ENCODE measurements at regions not wholly inside any gene's neighbourhood (a gene's known extent, or its start where the extent isn't known, plus 50 kb on each side); places are given as distances from the start of the nearest gene placed in this dataset.

GRCh38 chr10:8810677-8811076, 756.2 kb downstream of the GATA3 start:
- H2AFZ ChIP-seq (replicated peaks) = no peak overlapping the region

GRCh38 chr10:8811201-8811600, 756.7 kb downstream of the GATA3 start:
- Mint-ChIP-seq H3K27me3 (ENCODE audit: insufficient read depth, low read depth) (no peaks in the 10 kb centered on the region), H3K4me3 (no peak overlapping the region), H3K27ac (no peak overlapping the region), H3K9me3 (peaks cover 2% of the 10 kb centered on the region), H3K4me1 (peaks cover under 1% of the 10 kb centered on the region), H3K36me3 (no peaks in the 10 kb centered on the region)
- H3F3A ChIP-seq (ENCODE audit: low read depth) = no peaks in the 10 kb centered on the region
- H2AFZ ChIP-seq (replicated peaks) = no peak overlapping the region
- TF ChIP-seq EZH2phosphoT487 (IDR thresholded peaks at IDR 0.05) = no peak
- TF ChIP-seq EZH2 (IDR thresholded peaks at IDR 0.05) = no peak
- TF ChIP-seq CTCF (IDR thresholded peaks at IDR 0.05) = no peak
- H3K4me1 ChIP-seq = no peaks in the 10 kb centered on the region
- DNase-seq (ENCODE audit: low spot score) = no peak
- H3K9ac ChIP-seq = no peak overlapping the region
- H3K27me3 ChIP-seq = no peaks in the 10 kb centered on the region
- no peaks in the 10 kb centered on the region for H4K20me1 ChIP-seq (ENCODE audit: low read depth)
- no peak overlapping the region for H3K4me2 ChIP-seq
- no peaks in the 10 kb centered on the region for H3K36me3 ChIP-seq
- no peak overlapping the region for H3K27ac ChIP-seq
- H3K4me3 ChIP-seq = no peak overlapping the region
- H3K9me3 ChIP-seq (ENCODE audit: low read depth) = no peaks in the 10 kb centered on the region
- no peaks in the 10 kb centered on the region for H3K79me2 ChIP-seq (ENCODE audit: low read depth)

More at GRCh38 chr10:8810677-8811076, 756.2 kb downstream of the GATA3 start:
- Histone ChIP-seq H3K79me2 (ENCODE audit: low read depth) (no peaks in the 10 kb centered on the region), H3K4me3 (no peak overlapping the region), H3K4me2 (no peak overlapping the region), H3K27me3 (no peaks in the 10 kb centered on the region), H3F3A (ENCODE audit: low read depth) (no peaks in the 10 kb centered on the region), H3K9me3 (ENCODE audit: low read depth) (no peaks in the 10 kb centered on the region), H4K20me1 (ENCODE audit: low read depth) (no peaks in the 10 kb centered on the region), H3K27ac (no peak overlapping the region), H3K36me3 (no peaks in the 10 kb centered on the region), H3K4me1 (no peaks in the 10 kb centered on the region), H3K9ac (no peak overlapping the region)
- Mint-ChIP-seq H3K4me3 (no peak overlapping the region), H3K27ac (no peak overlapping the region), H3K4me1 (no peaks in the 10 kb centered on the region), H3K9me3 (peaks cover 8% of the 10 kb centered on the region), H3K27me3 (ENCODE audit: insufficient read depth, low read depth) (no peaks in the 10 kb centered on the region), H3K36me3 (no peaks in the 10 kb centered on the region)
- TF ChIP-seq CTCF (IDR thresholded peaks at IDR 0.05) = no peak
- no peak for TF ChIP-seq EZH2 (IDR thresholded peaks at IDR 0.05)
- TF ChIP-seq EZH2phosphoT487 (IDR thresholded peaks at IDR 0.05) = no peak
- DNase-seq (ENCODE audit: low spot score) = no peak

- no peak for DNase-seq (ENCODE audit: low spot score)
- no peak overlapping the region for H3K27ac Mint-ChIP-seq
- H3K4me1 Mint-ChIP-seq = peaks cover 4% of the 10 kb centered on the region
- Histone ChIP-seq H3K27me3 (no peaks in the 10 kb centered on the region), H3K27ac (no peak overlapping the region), H3K9ac (no peak overlapping the region), H3K4me1 (no peaks in the 10 kb centered on the region), H3K9me3 (ENCODE audit: low read depth) (no peaks in the 10 kb centered on the region), H4K20me1 (ENCODE audit: low read depth) (no peaks in the 10 kb centered on the region), H3K79me2 (ENCODE audit: low read depth) (no peaks in the 10 kb centered on the region), H3K4me2 (no peak overlapping the region), H3K36me3 (no peaks in the 10 kb centered on the region), H3K4me3 (no peak overlapping the region), H3F3A (ENCODE audit: low read depth) (no peaks in the 10 kb centered on the region), H2AFZ (replicated peaks) (no peak overlapping the region)
- no peaks in the 10 kb centered on the region for H3K9me3 Mint-ChIP-seq
- H3K4me3 Mint-ChIP-seq = no peak overlapping the region
- H3K36me3 Mint-ChIP-seq = no peaks in the 10 kb centered on the region
- no peaks in the 10 kb centered on the region for H3K27me3 Mint-ChIP-seq (ENCODE audit: insufficient read depth, low read depth)
- TF ChIP-seq EZH2 (IDR thresholded peaks at IDR 0.05) (no peak), CTCF (IDR thresholded peaks at IDR 0.05) (no peak), EZH2phosphoT487 (IDR thresholded peaks at IDR 0.05) (no peak)
Measured at GRCh38 chr10:8815969-8816368, 761.5 kb downstream of the GATA3 start.

Data from neural progenitor cell (in vitro differentiated cells).